HCT116 (cell line): ENCODE measurements at regions not wholly inside any gene's neighbourhood (a gene's known extent, or its start where the extent isn't known, plus 50 kb on each side); places are given as distances from the start of the nearest gene placed in this dataset.

Experiments
- ATAC-seq: fragments of 200-7000 bp; cut with Tn5 transposase; 2 replicates; pipeline ENCODE4 v1.9.1; 2020; ENCODE audit warnings: mild to moderate bottlenecking, moderate library complexity
- BruUV-seq: library from RNA; stranded (reverse); fragments of 400-500 nt; replicated peaks from 2 replicates; lab custom pipeline; 2021; lab: Mats Ljungman, UMichigan
- CTCF ChIA-PET: fragments of 300-600 bp; sonication (Branson Sonifier 250); formaldehyde crosslinking; loops from one replicate; lab custom pipeline; 2021; ENCODE audit warnings: antibody characterized with exemption; lab: Charles Lee
- POLR2A ChIA-PET: fragments of 300-600, 350-600 bp; sonication (Branson Sonifier 250); formaldehyde crosslinking; loops from one replicate; lab custom pipeline; 2021; ENCODE audit warnings: antibody characterized with exemption; lab: Charles Lee
- RAD21 ChIA-PET, 2 experiments: fragments of 300-600 bp; sonication (Branson Sonifier 250); formaldehyde crosslinking; loops; one replicate each; lab custom pipeline; 2023; ENCODE audit warnings: low total read pairs in 2 of 2; ENCODE audit not compliant: uncharacterized antibody in 2 of 2, unreplicated experiment in 2 of 2, low non-redundant PET in 1 of 2; lab: Charles Lee
- DNase-seq: peaks from one replicate; pipeline ENCODE4 v3.0.0-alpha.2; 2010; ENCODE audit warnings: low read depth, low spot score
- H2AFZ ChIP-seq: fragments of 200-600 bp; shearing (Covaris generic), sonication (generic); 2 replicates; pipeline ENCODE4 v1.6.1; 2017; ENCODE audit warnings: low read depth, mixed run types, mixed read lengths, antibody characterized with exemption, low read length; ENCODE audit not compliant: poor library complexity, severe bottlenecking
- H3K27ac ChIP-seq: 2 replicates; pipeline ENCODE4 v1.5.1; 2012; ENCODE audit warnings: low read depth, low read length
- H3K27me3 ChIP-seq: fragments of 200-600 bp; sonication (generic); 2 replicates; pipeline ENCODE4 v1.6.1; 2016; ENCODE audit warnings: mixed run types, low read length, mixed read lengths; ENCODE audit not compliant: insufficient read depth
- H3K36me3 ChIP-seq, 2 experiments: fragments of 200-500 bp in 1 of 2; fragments of 200-600 bp in 1 of 2; sonication (Bioruptor generic) in 1 of 2; sonication (generic) in 1 of 2; 2 replicates each; pipeline versions ENCODE4 v1.5.1 to v1.6.1; 2014 to 2016; ENCODE audit warnings: low read length in 2 of 2, inconsistent platforms in 1 of 2, mixed read lengths in 1 of 2, mixed run types in 1 of 2; ENCODE audit not compliant: insufficient read depth in 2 of 2, control insufficient read depth in 1 of 2
- H3K4me1 ChIP-seq, 2 experiments: fragments of 200-600 bp in 1 of 2; sonication (generic) in 1 of 2; 2 replicates each; pipeline versions ENCODE4 v1.5.1 to v1.6.1; 2012 to 2017; ENCODE audit warnings: low read length in 2 of 2, inconsistent platforms in 1 of 2, mild to moderate bottlenecking in 1 of 2, mixed read lengths in 1 of 2, mixed run types in 1 of 2, moderate library complexity in 1 of 2; ENCODE audit not compliant: insufficient read depth in 2 of 2, control insufficient read depth in 1 of 2
- H3K4me2 ChIP-seq: fragments of 200-600 bp; sonication (generic); 2 replicates; pipeline ENCODE4 v1.6.1; 2017; ENCODE audit warnings: mixed run types, low read length, mixed read lengths
- H3K4me3 ChIP-seq, 2 experiments: fragments of 200-600 bp in 1 of 2; sonication (generic) in 1 of 2; replicated peaks in 1 of 2; 2 replicates each; pipeline ENCODE4 v1.5.1; 2011 to 2016; ENCODE audit warnings: low read length in 2 of 2, control low read depth in 1 of 2, low read depth in 1 of 2, mild to moderate bottlenecking in 1 of 2, mixed read lengths in 1 of 2, mixed run types in 1 of 2
- H3K79me2 ChIP-seq: fragments of 200-600 bp; sonication (generic); 2 replicates; pipeline ENCODE4 v1.6.1; 2017; ENCODE audit warnings: mild to moderate bottlenecking, mixed run types, low read length, moderate library complexity, mixed read lengths; ENCODE audit not compliant: insufficient read depth
- H3K9ac ChIP-seq: fragments of 200-600 bp; sonication (generic); 2 replicates; pipeline ENCODE4 v1.6.1; 2016; ENCODE audit warnings: low read length, mixed read lengths
- H3K9me2 ChIP-seq: fragments of 200-600 bp; sonication (generic), shearing (Covaris generic); 2 replicates; pipeline ENCODE4 v1.6.1; 2017; ENCODE audit warnings: mixed run types, mild to moderate bottlenecking, moderate library complexity; ENCODE audit not compliant: insufficient read depth
- H3K9me3 ChIP-seq, 2 experiments: fragments of 200-500 bp in 1 of 2; fragments of 200-600 bp in 1 of 2; sonication (Bioruptor generic) in 1 of 2; sonication (generic) in 1 of 2; 2 replicates each; pipeline ENCODE4 v1.6.1; 2014 to 2017; ENCODE audit warnings: low read length in 2 of 2, mixed read lengths in 2 of 2, inconsistent platforms in 1 of 2, low read depth in 1 of 2, mild to moderate bottlenecking in 1 of 2, mixed run types in 1 of 2, moderate library complexity in 1 of 2; ENCODE audit not compliant: control insufficient read depth in 1 of 2, insufficient read depth in 1 of 2
- H4K20me1 ChIP-seq: fragments of 200-600 bp; sonication (generic), shearing (Covaris generic); 2 replicates; pipeline ENCODE4 v1.6.1; 2017; ENCODE audit warnings: mixed run types, mild to moderate bottlenecking, moderate library complexity; ENCODE audit not compliant: insufficient read depth
- CBX3 ChIP-seq: IDR thresholded peaks from 2 replicates; pipeline ENCODE4 v1.6.1; 2012; ENCODE audit warnings: low read depth
- CEBPB ChIP-seq: IDR thresholded peaks from 2 replicates; pipeline ENCODE4 v1.6.1; 2012; ENCODE audit warnings: low read depth
- EGR1 ChIP-seq: IDR thresholded peaks from 2 replicates; pipeline ENCODE4 v1.6.1; 2012; ENCODE audit warnings: low read depth
- EZH2 ChIP-seq: fragments of 200-600 bp; sonication (generic); IDR thresholded peaks from 2 replicates; pipeline ENCODE4 v1.6.1; 2017; ENCODE audit warnings: antibody characterized with exemption, mixed run types
- FOSL1 ChIP-seq: IDR thresholded peaks from 2 replicates; pipeline ENCODE4 v1.6.1; 2012; ENCODE audit warnings: low read depth
- JUND ChIP-seq: IDR thresholded peaks from 2 replicates; pipeline ENCODE4 v1.6.1; 2012
- MAX ChIP-seq: IDR thresholded peaks from 2 replicates; pipeline ENCODE4 v1.6.1; 2012
- RAD21 ChIP-seq: IDR thresholded peaks from 2 replicates; pipeline ENCODE4 v1.6.1; 2012; ENCODE audit warnings: low read depth, mild to moderate bottlenecking
- SIN3A ChIP-seq: IDR thresholded peaks from 2 replicates; pipeline ENCODE4 v1.6.1; 2012; ENCODE audit warnings: low read depth
- SP1 ChIP-seq: IDR thresholded peaks from 2 replicates; pipeline ENCODE4 v1.6.1; 2012; ENCODE audit warnings: low read depth
- TCF7L2 ChIP-seq: IDR thresholded peaks from 2 replicates; pipeline ENCODE4 v1.7.0; 2011; ENCODE audit warnings: borderline replicate concordance, inconsistent platforms; ENCODE audit not compliant: insufficient read depth, insufficient read length; ENCODE audit errors: extremely low read depth
- YY1 ChIP-seq: IDR thresholded peaks from 2 replicates; pipeline ENCODE4 v1.6.1; 2011; ENCODE audit warnings: low read length, low read depth, moderate library complexity, mild to moderate bottlenecking; ENCODE audit not compliant: insufficient replicate concordance; ENCODE audit errors: extremely low read depth
- ZFX ChIP-seq: fragments of 450-650 bp; IDR thresholded peaks from 2 replicates; pipeline ENCODE4 v1.6.1; 2017
- ZNF274 ChIP-seq: fragments of 200-500 bp; sonication (Bioruptor generic); IDR thresholded peaks from 2 replicates; pipeline ENCODE4 v1.6.1; 2014; ENCODE audit warnings: mild to moderate bottlenecking, low read depth, low read length, inconsistent platforms
- intact Hi-C: fragments of 100-400 bp; cut with micrococcal nuclease; formaldehyde crosslinking; loops from 2 replicates; pipeline ENCODE4 v1.10.0; 2022
- TF ChIP-seq, protein P1 (sequence below), 3 experiments: fragments of 200-600 bp in 1 of 3; sonication (generic) in 1 of 3; IDR thresholded peaks in 2 of 3; conservative IDR thresholded peaks in 1 of 3; 2 replicates each; pipeline ENCODE4 v1.5.1; 2012 to 2017; ENCODE audit warnings: low read depth in 2 of 3, low read length in 2 of 3, antibody characterized with exemption in 1 of 3, borderline replicate concordance in 1 of 3, control low read depth in 1 of 3, mild to moderate bottlenecking in 1 of 3, mixed read lengths in 1 of 3, mixed run types in 1 of 3, moderate library complexity in 1 of 3; ENCODE audit not compliant: insufficient read depth in 1 of 3
- TF ChIP-seq, protein P2 (sequence below): IDR thresholded peaks from 2 replicates; pipeline ENCODE4 v1.6.1; 2012
- TF ChIP-seq, protein P3 (sequence below): IDR thresholded peaks from 2 replicates; pipeline ENCODE4 v1.6.1; 2012; ENCODE audit warnings: low read depth

DNA sequence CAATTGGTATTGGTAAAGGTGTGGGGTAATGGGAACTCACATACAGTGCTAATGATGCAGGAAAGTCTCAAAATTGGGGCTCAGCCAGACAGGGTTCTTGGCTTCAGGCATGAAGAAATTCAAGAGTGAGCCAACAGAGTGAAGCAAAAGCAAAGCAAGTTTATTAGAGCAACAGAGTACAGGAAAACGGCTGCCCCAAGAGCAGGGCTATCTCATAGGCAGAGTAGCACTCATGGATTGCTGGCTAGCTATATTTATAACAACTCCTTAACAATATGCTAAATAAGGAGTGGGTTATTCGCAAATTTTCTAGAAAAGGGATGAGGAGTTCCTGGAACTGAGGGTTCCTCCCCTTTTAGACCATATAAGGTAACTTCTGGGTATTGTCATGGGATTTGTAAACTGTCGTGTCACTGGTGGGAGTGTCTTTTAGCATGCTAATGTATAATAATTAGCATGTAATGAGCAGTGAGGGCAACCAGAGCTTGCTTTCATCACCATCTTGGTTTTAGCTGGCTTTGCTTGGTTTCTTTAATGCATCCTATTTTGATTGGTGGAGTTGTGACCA, 233.8 kb upstream of the NOL4 start:
- CTCF ChIA-PET, result no interaction called here
- H3K4me2 ChIP-seq, result no peak overlapping the region
- H3K9ac ChIP-seq, result no peak overlapping the region
- POLR2A ChIA-PET, result no interaction called here
- DNase-seq (no peak), ATAC-seq (no peak)
- no peaks in the 10 kb centered on the region; a peak in 1 of 4 replicates for H3K9me3 ChIP-seq
- H4K20me1 ChIP-seq, result no peaks in the 10 kb centered on the region
- no peak overlapping the region for H2AFZ ChIP-seq
- RAD21 ChIA-PET, result no interaction called here
- intact Hi-C loops, result no loop called here
- no peaks in the 10 kb centered on the region for H3K9me2 ChIP-seq
- TF ChIP-seq JUND (no peak), ZFX (no peak), SIN3A (no peak), FOSL1 (no peak), CBX3 (no peak), CEBPB (no peak), RAD21 (no peak), SP1 (no peak), EZH2 (no peak), ZNF274 (no peak), MAX (no peak), EGR1 (no peak), YY1 (no peak), TCF7L2 (no peak)
- TF ChIP-seq, protein P1, sequence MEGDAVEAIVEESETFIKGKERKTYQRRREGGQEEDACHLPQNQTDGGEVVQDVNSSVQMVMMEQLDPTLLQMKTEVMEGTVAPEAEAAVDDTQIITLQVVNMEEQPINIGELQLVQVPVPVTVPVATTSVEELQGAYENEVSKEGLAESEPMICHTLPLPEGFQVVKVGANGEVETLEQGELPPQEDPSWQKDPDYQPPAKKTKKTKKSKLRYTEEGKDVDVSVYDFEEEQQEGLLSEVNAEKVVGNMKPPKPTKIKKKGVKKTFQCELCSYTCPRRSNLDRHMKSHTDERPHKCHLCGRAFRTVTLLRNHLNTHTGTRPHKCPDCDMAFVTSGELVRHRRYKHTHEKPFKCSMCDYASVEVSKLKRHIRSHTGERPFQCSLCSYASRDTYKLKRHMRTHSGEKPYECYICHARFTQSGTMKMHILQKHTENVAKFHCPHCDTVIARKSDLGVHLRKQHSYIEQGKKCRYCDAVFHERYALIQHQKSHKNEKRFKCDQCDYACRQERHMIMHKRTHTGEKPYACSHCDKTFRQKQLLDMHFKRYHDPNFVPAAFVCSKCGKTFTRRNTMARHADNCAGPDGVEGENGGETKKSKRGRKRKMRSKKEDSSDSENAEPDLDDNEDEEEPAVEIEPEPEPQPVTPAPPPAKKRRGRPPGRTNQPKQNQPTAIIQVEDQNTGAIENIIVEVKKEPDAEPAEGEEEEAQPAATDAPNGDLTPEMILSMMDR (IDR thresholded peaks at IDR 0.05 in 2 of 3, conservative IDR thresholded peaks at IDR 0.05 in 1 of 3; ENCODE audit: borderline replicate concordance in 1 of 3, insufficient read depth in 1 of 3, low read depth in 2 of 3, low read length in 2 of 3), result no peak
- TF ChIP-seq, protein P2, sequence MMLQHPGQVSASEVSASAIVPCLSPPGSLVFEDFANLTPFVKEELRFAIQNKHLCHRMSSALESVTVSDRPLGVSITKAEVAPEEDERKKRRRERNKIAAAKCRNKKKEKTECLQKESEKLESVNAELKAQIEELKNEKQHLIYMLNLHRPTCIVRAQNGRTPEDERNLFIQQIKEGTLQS, result no peak
- TF ChIP-seq, protein P3, sequence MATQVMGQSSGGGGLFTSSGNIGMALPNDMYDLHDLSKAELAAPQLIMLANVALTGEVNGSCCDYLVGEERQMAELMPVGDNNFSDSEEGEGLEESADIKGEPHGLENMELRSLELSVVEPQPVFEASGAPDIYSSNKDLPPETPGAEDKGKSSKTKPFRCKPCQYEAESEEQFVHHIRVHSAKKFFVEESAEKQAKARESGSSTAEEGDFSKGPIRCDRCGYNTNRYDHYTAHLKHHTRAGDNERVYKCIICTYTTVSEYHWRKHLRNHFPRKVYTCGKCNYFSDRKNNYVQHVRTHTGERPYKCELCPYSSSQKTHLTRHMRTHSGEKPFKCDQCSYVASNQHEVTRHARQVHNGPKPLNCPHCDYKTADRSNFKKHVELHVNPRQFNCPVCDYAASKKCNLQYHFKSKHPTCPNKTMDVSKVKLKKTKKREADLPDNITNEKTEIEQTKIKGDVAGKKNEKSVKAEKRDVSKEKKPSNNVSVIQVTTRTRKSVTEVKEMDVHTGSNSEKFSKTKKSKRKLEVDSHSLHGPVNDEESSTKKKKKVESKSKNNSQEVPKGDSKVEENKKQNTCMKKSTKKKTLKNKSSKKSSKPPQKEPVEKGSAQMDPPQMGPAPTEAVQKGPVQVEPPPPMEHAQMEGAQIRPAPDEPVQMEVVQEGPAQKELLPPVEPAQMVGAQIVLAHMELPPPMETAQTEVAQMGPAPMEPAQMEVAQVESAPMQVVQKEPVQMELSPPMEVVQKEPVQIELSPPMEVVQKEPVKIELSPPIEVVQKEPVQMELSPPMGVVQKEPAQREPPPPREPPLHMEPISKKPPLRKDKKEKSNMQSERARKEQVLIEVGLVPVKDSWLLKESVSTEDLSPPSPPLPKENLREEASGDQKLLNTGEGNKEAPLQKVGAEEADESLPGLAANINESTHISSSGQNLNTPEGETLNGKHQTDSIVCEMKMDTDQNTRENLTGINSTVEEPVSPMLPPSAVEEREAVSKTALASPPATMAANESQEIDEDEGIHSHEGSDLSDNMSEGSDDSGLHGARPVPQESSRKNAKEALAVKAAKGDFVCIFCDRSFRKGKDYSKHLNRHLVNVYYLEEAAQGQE, result no peak
- H3K36me3 ChIP-seq, result no peaks in the 10 kb centered on the region
- no TSS peak for BruUV-seq
- H3K4me3 ChIP-seq, result no peak overlapping the region
- H3K4me1 ChIP-seq, result no peaks in the 10 kb centered on the region
- no peak overlapping the region for H3K27ac ChIP-seq
- no peaks in the 10 kb centered on the region for H3K79me2 ChIP-seq
- H3K27me3 ChIP-seq, result no peaks in the 10 kb centered on the region
